ENCODE measurements at regions not wholly inside any gene's neighbourhood (a gene's known extent, or its start where the extent isn't known, plus 50 kb on each side); places are given as distances from the start of the nearest gene placed in this dataset.

DNA sequence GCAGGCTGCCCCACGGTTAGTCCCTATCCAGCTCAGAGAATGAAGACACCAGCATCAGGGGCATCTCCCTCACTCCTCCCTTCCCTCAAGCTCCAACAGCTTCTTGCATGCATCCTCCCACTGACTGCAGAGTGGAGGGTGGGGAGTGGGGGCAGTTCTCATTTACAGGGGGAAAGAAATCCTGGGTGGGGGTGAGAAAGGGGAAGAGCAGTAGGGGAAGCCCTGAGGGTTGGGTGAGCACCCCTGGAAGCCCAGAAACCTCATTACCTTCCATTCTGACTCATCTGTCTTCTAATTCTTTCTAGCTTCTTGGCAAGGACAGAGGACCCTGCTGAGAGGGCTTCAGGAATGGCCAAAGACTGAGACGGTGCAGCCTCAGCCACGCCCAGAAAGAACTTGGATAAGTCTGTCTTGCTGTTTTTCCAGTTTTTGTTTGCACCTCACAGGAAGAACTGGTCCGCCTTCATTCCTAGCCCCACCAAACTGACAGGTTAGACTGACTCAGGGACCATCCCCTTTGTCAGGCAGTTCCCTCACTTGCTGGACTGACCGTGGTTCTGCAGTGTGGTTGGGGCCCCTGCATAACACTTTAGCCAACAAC, 52.5 kb upstream of the WSB1 start:
- TF ChIP-seq, protein P1, sequence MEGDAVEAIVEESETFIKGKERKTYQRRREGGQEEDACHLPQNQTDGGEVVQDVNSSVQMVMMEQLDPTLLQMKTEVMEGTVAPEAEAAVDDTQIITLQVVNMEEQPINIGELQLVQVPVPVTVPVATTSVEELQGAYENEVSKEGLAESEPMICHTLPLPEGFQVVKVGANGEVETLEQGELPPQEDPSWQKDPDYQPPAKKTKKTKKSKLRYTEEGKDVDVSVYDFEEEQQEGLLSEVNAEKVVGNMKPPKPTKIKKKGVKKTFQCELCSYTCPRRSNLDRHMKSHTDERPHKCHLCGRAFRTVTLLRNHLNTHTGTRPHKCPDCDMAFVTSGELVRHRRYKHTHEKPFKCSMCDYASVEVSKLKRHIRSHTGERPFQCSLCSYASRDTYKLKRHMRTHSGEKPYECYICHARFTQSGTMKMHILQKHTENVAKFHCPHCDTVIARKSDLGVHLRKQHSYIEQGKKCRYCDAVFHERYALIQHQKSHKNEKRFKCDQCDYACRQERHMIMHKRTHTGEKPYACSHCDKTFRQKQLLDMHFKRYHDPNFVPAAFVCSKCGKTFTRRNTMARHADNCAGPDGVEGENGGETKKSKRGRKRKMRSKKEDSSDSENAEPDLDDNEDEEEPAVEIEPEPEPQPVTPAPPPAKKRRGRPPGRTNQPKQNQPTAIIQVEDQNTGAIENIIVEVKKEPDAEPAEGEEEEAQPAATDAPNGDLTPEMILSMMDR (IDR thresholded peaks at IDR 0.05; ENCODE audit: low read depth, low read length) = no peak
- TF ChIP-seq POLR2A (IDR thresholded peaks at IDR 0.05; ENCODE audit: extremely low read depth, insufficient read length) (no peak), MYC (IDR thresholded peaks at IDR 0.05; ENCODE audit: low read depth, low read length) (no peak)

All from NB4 (cell line).